H1 (cell line): ENCODE measurements at regions not wholly inside any gene's neighbourhood (a gene's known extent, or its start where the extent isn't known, plus 50 kb on each side); places are given as distances from the start of the nearest gene placed in this dataset.

Source experiments
- BRCA1 ChIP-seq: IDR thresholded peaks from 2 replicates; pipeline ENCODE4 v1.6.1; 2012; ENCODE audit warnings: low read depth, low read length, improper control_type of control experiment
- CBX5 ChIP-seq: fragments of 300-800, 300-1000 bp; sonication (generic); IDR thresholded peaks from 2 replicates; pipeline ENCODE4 v1.7.1; 2016; ENCODE audit warnings: antibody characterized with exemption, low read length, low read depth
- KDM1A ChIP-seq: fragments of 200-600, 300-600 bp; sonication (generic); IDR thresholded peaks from 2 replicates; pipeline ENCODE4 v1.7.1; 2016; ENCODE audit warnings: mild to moderate bottlenecking, low read length, borderline replicate concordance
- NANOG ChIP-seq: IDR thresholded peaks from 2 replicates; pipeline ENCODE4 v1.6.1; 2011; ENCODE audit warnings: low read length, low read depth, mild to moderate bottlenecking, inconsistent platforms; ENCODE audit not compliant: insufficient read depth, poor library complexity, severe bottlenecking
- PHF8 ChIP-seq: fragments of 200-600 bp; sonication (generic); conservative IDR thresholded peaks from 2 replicates; pipeline ENCODE4 v1.7.1; 2012; ENCODE audit warnings: low read depth, mild to moderate bottlenecking, inconsistent platforms, low read length, moderate library complexity
- POLR2A ChIP-seq, 2 experiments: IDR thresholded peaks; 1 replicate in 1 of 2; 2 replicates in 1 of 2; pipeline ENCODE4 v1.6.1; 2011; ENCODE audit warnings: low read depth in 2 of 2, low read length in 2 of 2, mild to moderate bottlenecking in 2 of 2; ENCODE audit errors: control extremely low read depth in 1 of 2
- SIX5 ChIP-seq: IDR thresholded peaks from 2 replicates; pipeline ENCODE4 v1.6.1; 2011; ENCODE audit warnings: mild to moderate bottlenecking, low read depth, low read length

GRCh38 chr3:154759966-154760365 lies 320.2 kb upstream of the MME start (continued):
- TF ChIP-seq NANOG, result no peak
- no peak for TF ChIP-seq PHF8
- TF ChIP-seq SIX5, result no peak
- TF ChIP-seq KDM1A, result no peak
- TF ChIP-seq BRCA1, result no peak
- TF ChIP-seq POLR2A (IDR thresholded peaks at IDR 0.05; ENCODE audit: control extremely low read depth in 1 of 2, low read depth in 2 of 2, low read length in 2 of 2), result no peak
- TF ChIP-seq CBX5, result no peak
- TF ChIP-seq, all 59 proteins: peak for 0
